HepG2 (cell line): ENCODE measurements at regions not wholly inside any gene's neighbourhood (a gene's known extent, or its start where the extent isn't known, plus 50 kb on each side); places are given as distances from the start of the nearest gene placed in this dataset.
"Not testable (repeated sequence)": the region's sequence is repeated elsewhere in the genome, so short reads cannot be mapped to it uniquely, and the experiment has no call there.

Source experiments
- ATAC-seq: fragments of 200-7000 bp; cut with Tn5 transposase; 3 replicates; pipeline ENCODE4 v1.9.1; 2020; ENCODE audit warnings: mild to moderate bottlenecking, moderate library complexity
- BruUV-seq: library from RNA; stranded (reverse); fragments of 400-500 nt; replicated peaks from 2 replicates; lab custom pipeline; 2021; lab: Mats Ljungman, UMichigan
- CTCF ChIA-PET: fragments of 300-600 bp; formaldehyde crosslinking; extraction: SDS; loops from one replicate; lab custom pipeline; 2021; ENCODE audit warnings: low total read pairs, inconsistent platforms, low intra/inter-chr PET ratio; lab: Yijun Ruan, JAX
- POLR2A ChIA-PET: fragments of 350-600 bp; sonication (Branson Sonifier 250); formaldehyde crosslinking; loops from one replicate; lab custom pipeline; 2020; ENCODE audit warnings: antibody characterized with exemption, inconsistent platforms; lab: Yijun Ruan, JAX
- DNase-seq: peaks from one replicate; pipeline ENCODE4 v3.0.0-alpha.2; 2015; ENCODE audit warnings: low spot score
- FAIRE-seq: peaks from 3 replicates; lab custom pipeline; 2011; peaks lifted over from hg19 to GRCh38; lab: Jason Lieb, UNC
- H2AFZ ChIP-seq: one replicate; pipeline ENCODE4 v1.6.1; 2011; ENCODE audit warnings: low read length, inconsistent platforms
- H3K27ac ChIP-seq: fragments of 300-600 bp; 3 replicates; pipeline ENCODE4 v1.8.0; 2011; ENCODE audit warnings: mixed run types, mild to moderate bottlenecking, mixed read lengths, low read length, inconsistent platforms; ENCODE audit not compliant: insufficient read depth; ENCODE audit errors: extremely low read length
- H3K27me3 ChIP-seq, 2 experiments: fragments of 200-600 bp in 1 of 2; 2 replicates in 1 of 2; 3 replicates in 1 of 2; pipeline versions ENCODE4 v1.6.0 to v1.8.0; 2011; ENCODE audit warnings: low read length in 2 of 2, mild to moderate bottlenecking in 2 of 2, moderate library complexity in 2 of 2, inconsistent platforms in 1 of 2; ENCODE audit not compliant: insufficient read depth in 2 of 2, control insufficient read depth in 1 of 2
- H3K36me3 ChIP-seq, 2 experiments: fragments of 200-600 bp in 1 of 2; replicated peaks in 1 of 2; 2 replicates in 1 of 2; 3 replicates in 1 of 2; pipeline versions ENCODE4 v1.5.1 to v1.8.0; 2011; ENCODE audit warnings: low read length in 2 of 2, inconsistent platforms in 1 of 2; ENCODE audit not compliant: insufficient read depth in 2 of 2, control insufficient read depth in 1 of 2
- H3K4me1 ChIP-seq: 2 replicates; pipeline ENCODE4 v1.5.1; 2012; ENCODE audit warnings: low read length, inconsistent platforms; ENCODE audit not compliant: insufficient read depth
- H3K4me2 ChIP-seq: 2 replicates; pipeline ENCODE4 v1.6.0; 2011; ENCODE audit warnings: low read depth, low read length, inconsistent platforms
- H3K4me3 ChIP-seq, 3 experiments: fragments of 200-600 bp in 1 of 3; sonication (generic), shearing (Covaris generic) in 1 of 3; replicated peaks in 1 of 3; 2 replicates each; pipeline ENCODE4 v1.5.1; 2011 to 2016; ENCODE audit warnings: low read length in 3 of 3, inconsistent platforms in 2 of 3, low read depth in 2 of 3, mild to moderate bottlenecking in 2 of 3, control low read depth in 1 of 3, mixed read lengths in 1 of 3; ENCODE audit not compliant: insufficient read depth in 1 of 3
- H3K79me2 ChIP-seq: one replicate; pipeline ENCODE4 v1.6.1; 2011; ENCODE audit warnings: low read length, inconsistent platforms; ENCODE audit not compliant: insufficient read depth
- H3K9ac ChIP-seq: 2 replicates; pipeline ENCODE4 v1.6.0; 2011; ENCODE audit warnings: mild to moderate bottlenecking, low read depth, low read length, inconsistent platforms; ENCODE audit not compliant: insufficient read depth
- H3K9me3 ChIP-seq: 2 replicates; pipeline ENCODE4 v1.5.1; 2012; ENCODE audit warnings: mild to moderate bottlenecking, low read length
- H4K20me1 ChIP-seq: 2 replicates; pipeline ENCODE4 v1.6.0; 2011; ENCODE audit warnings: inconsistent platforms, mild to moderate bottlenecking, low read length, moderate library complexity; ENCODE audit not compliant: insufficient read depth
- HINFP ChIP-seq: sonication (generic); formaldehyde crosslinking; IDR thresholded peaks from 2 replicates; pipeline ENCODE4 v1.4.0; 2020; ENCODE audit warnings: low read depth, mild to moderate bottlenecking, missing genetic modification reagents
- ZHX1 ChIP-seq: sonication (generic); formaldehyde crosslinking; IDR thresholded peaks from 2 replicates; pipeline ENCODE4 v1.8.1; 2022; ENCODE audit warnings: low read depth, mild to moderate bottlenecking, missing genetic modification reagents
- WGBS: methylation state at CpG from one replicate; pipeline ENCODE4 v1.1.6; 2017; ENCODE audit warnings: low lambda C conversion rate; 5-methylcytosine and 5-hydroxymethylcytosine counted together
- in situ Hi-C: cut with HindIII; loops from 2 replicates; pipeline ENCODE4 v1.10.0; 2017; ENCODE audit warnings: low pct_unique_long_range_greater_than_20kb; ENCODE audit not compliant: extremely low pct_ligation_motif_present
- intact Hi-C: fragments of 100-400 bp; cut with micrococcal nuclease; formaldehyde crosslinking; loops from one replicate; pipeline ENCODE4 v1.10.0; 2022; ENCODE audit not compliant: unreplicated experiment

- TF ChIP-seq HINFP (CRISPR knock-in tag) (0 out of 2 replicates have a peak, but pooled peaks have one; percentile 28), ZHX1 (CRISPR knock-in tag) (0 out of 2 replicates have a peak, but pooled peaks have one; percentile 28)
- TF ChIP-seq, all 625 proteins: peak for 43; not testable (repeated sequence) for 582
Observed at GRCh38 chr1:149390173-149390926, 84.5 kb upstream of the NBPF19 start (continued).

- H3K9ac ChIP-seq, H3K36me3 ChIP-seq, H3K27me3 ChIP-seq, H4K20me1 ChIP-seq, BruUV-seq, H3K27ac ChIP-seq, FAIRE-seq, H2AFZ ChIP-seq, POLR2A ChIA-PET, H3K4me1 ChIP-seq, H3K4me2 ChIP-seq, H3K9me3 ChIP-seq, DNase-seq, in situ Hi-C loops, H3K79me2 ChIP-seq, CTCF ChIA-PET, ATAC-seq, intact Hi-C loops: not testable (repeated sequence)
- peak overlapping the region in 2 of 3 experiments; percentile 43 to 50; a peak in 4 of 6 replicates for H3K4me3 ChIP-seq
- WGBS = no CpG with 5 or more reads among the region's 43 CpGs
Observed at GRCh38 chr1:149390931-149391330, 83.9 kb upstream of the NBPF19 start.

GRCh38 chr1:149395802-149396201, 79.0 kb upstream of the NBPF19 start:
- H3K9ac ChIP-seq, H3K4me2 ChIP-seq, H3K9me3 ChIP-seq, H3K4me3 ChIP-seq, H3K36me3 ChIP-seq, FAIRE-seq, POLR2A ChIA-PET, H3K79me2 ChIP-seq, H3K27ac ChIP-seq, H2AFZ ChIP-seq, BruUV-seq, H3K4me1 ChIP-seq, H3K27me3 ChIP-seq, ATAC-seq, intact Hi-C loops, in situ Hi-C loops, DNase-seq, H4K20me1 ChIP-seq, CTCF ChIA-PET: not testable (repeated sequence)
- 95% methylated on average over 2 of the region's 2 CpGs for WGBS

- DNase-seq, H2AFZ ChIP-seq, BruUV-seq, CTCF ChIA-PET, H3K36me3 ChIP-seq, H4K20me1 ChIP-seq, intact Hi-C loops, ATAC-seq, in situ Hi-C loops, H3K4me3 ChIP-seq, H3K9me3 ChIP-seq, FAIRE-seq, H3K4me2 ChIP-seq, H3K27ac ChIP-seq, H3K79me2 ChIP-seq, POLR2A ChIA-PET, H3K27me3 ChIP-seq, H3K9ac ChIP-seq, H3K4me1 ChIP-seq: not testable (repeated sequence)
- 98% methylated on average over 6 of the region's 6 CpGs for WGBS
Observed at GRCh38 chr1:149398527-149398926, 76.3 kb upstream of the NBPF19 start.
